Epithelial cell of prostate (primary cell): ENCODE measurements at regions not wholly inside any gene's neighbourhood (a gene's known extent, or its start where the extent isn't known, plus 50 kb on each side); places are given as distances from the start of the nearest gene placed in this dataset.
A peak's percentile ranks its signal among the peaks of the same experiment; 100 is the strongest.

Source experiments
- DNase-seq: peaks from one replicate; pipeline ENCODE4 v3.0.0-alpha.2; 2011; ENCODE audit warnings: low read depth, low spot score
- H3K27ac ChIP-seq: fragments of 450-650 bp; 2 replicates; pipeline ENCODE4 v1.5.1; 2017; ENCODE audit warnings: mild to moderate bottlenecking

DNA sequence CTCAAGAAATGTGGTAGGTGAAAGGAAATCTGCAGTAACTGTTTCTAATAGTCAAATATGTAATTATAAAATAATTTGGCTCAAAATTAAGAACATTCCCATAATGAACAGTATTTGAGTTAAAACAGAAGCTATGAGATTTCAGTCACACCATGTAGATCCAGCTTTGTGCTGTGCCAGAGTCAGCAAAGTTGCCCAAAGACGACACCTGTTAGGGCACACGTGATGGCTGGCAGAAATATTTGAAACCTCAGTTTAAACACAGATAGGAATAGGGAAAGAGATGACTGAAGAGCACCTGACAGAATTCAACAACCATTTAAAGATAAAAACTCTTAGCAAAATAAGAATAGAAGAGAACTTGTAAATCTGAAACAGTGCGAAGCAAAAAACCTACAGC is 129.3 kb downstream of the CD83 start:
- H3K27ac ChIP-seq, result no peak overlapping the region
- no peak for DNase-seq

DNA sequence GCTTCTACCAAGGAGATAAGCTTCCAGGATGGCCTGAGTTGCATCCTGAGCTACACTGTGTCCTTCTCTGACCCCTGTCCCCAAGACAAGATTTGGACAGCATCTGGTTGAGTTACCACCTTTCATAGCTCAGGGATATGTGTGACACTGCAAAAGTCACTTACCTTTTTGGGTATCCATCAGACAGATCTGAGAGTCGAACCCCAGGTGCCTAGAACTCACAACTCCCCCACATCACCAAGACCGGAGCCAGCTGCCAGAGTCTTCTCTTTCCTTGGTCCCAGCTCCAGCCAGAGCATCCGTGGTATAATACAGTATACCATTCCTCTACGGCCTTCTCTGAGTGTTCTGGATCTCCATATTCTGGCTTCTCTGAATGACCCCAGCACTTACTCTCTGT is 133.0 kb downstream of the CD83 start:
- DNase-seq, result no peak
- H3K27ac ChIP-seq, result no peak overlapping the region

DNA sequence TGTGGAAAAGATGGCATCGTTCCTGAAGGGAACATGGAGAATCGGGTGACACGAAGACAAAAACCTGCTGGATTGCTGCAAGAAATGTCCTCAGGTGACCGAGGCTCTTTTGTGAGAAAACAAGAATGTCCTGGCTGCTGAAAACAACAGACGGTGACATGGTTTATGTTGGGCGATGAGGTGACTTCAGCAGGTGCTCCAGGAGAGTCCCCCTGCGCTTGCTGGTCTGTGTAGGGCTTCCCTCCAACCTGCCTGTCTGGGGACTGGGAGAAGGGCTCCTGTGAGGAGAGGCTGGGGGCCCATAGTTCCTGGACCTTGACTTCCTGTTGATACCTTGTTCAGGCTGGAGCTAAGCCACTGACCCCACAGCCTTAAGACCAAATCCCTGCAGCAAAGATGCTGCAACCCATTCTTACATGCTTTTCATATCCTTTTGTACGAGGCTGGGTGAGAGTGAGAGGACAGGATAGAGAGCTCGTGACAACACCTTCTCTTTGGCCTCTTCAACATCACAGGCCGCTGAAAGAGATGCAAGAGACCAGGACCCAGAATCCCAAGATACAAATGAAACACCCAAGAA is 134.8 kb downstream of the CD83 start:
- no peak for DNase-seq
- H3K27ac ChIP-seq, result no peak overlapping the region

DNA sequence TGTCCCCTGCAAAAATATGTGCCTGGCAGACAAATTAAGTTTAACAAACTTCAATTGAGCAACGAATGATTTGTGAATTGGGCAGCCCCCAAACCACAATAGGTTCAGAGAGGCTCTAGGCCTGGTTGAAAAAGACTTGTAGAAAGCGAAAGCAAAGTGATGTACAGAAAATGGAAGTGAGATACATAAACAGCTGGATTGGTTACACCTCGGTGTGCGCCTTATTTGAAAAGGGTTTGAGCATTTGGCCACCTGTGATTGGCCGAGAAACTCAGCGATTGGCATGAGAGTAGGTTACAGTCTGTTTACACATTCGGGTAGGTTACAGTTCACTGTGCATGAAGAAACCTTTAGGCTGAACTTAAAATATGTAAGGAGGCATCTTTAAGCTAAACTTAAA is 136.9 kb downstream of the CD83 start:
- DNase-seq, result no peak
- H3K27ac ChIP-seq, result no peak overlapping the region

DNA sequence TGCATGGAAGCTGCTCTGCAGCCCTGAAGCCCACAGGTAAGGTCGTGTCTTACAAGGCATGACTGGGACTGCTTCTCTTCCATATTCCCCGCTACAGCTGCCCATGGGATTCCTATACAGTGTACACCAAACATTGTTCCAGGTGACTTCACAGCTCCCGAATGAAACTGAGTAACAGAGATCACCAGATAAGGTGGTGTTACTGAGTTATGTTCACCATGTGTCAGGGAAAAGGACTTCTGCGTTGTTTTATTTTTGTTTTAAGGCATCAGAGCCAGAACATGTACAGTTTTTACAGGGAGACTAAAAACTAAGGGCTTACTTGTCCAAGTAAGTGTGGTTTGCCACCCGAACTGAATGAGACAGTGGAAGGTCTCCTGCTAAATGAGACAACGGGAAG is 138.3 kb downstream of the CD83 start:
- no peak for DNase-seq
- no peak overlapping the region for H3K27ac ChIP-seq

DNA sequence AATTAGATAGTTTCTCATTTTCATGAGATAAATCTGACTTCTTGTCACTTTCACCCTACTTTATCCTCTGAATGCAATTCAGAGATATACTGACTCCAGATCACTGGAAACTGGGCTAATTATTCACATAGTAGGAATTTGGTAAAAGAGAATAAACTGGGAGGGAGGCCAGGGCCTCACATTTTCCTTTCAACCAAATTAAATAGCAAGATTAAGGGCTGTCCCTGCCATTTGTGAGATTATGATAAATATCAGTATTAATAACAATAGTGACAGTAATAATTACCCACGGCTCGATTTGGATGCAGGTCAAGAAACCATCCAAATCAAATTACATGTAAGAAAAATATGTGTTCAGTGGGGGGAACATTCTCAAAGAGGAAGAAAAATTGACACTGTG is 140.5 kb downstream of the CD83 start:
- no peak for DNase-seq
- H3K27ac ChIP-seq, result no peak overlapping the region

DNA sequence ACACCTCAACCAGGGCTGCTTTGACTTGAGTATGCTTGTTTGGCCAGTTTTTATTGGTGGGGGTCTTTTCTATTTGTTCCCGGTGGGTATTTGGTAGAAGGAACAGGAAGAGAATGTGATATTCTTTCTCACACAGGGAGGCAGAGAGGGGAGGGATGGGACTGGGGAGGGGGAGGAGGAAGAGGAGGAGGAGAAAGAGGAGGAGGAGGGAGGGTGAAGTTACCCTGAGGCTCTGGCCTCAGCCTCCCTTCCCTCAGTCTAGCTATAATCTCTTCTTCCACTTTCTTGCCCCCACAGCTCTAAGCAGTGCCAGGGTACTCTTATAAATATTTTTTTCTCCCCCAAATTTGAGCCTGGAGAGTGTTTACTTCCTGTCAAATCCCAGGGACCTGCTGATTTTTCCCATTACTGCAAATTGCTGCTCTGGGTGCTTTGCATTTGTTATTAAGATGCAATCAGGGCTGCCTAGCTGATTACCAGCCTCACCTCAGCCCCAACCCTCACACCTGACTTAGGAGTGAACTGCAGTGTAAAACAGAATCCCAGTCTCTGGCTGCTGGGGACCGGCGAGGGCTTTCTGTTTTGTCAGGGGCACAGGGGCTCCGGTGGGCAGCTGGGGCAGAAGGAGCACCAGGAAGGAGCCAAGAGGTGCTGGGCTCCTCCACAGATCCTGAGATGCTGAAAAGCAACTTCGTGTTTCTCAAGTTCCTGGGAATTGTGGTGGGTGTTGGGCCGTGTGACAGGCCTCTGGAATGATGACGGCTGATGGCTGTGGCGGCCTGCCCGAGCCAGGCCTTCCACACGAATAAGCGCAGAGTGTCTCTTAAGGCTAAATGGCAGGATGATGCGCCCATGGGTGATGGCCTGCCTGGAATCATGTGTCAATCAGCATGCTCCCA is 141.4 kb downstream of the CD83 start:
- no peak for DNase-seq
- H3K27ac ChIP-seq, result no peak overlapping the region

DNA sequence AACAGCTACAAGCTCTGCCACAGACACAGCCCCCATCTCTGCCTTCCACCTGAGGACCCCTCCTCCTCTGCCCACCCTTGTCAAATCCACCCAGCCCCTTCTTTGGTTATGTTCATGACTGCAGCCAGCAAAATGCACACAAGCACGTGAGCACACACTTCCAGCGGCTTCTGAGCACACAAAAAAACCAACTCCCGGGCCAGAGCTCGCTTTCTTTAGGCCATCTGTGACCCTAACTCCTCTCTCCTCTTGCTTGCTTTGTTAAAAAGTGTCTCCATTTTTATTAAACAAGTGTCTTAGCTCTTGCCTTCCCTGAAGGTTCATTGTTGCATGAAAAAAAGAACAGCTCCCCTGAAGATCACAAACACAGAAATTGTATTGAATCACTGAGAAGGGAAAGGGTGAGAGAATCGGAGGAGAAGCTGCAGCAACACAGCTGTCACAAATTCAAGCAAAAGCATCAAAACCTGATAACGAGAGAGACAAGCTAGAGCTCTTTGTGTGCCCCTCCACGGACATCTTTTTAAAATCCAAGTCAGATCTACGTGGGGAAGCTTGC is 142.1 kb downstream of the CD83 start:
- DNase-seq, result no peak
- H3K27ac ChIP-seq, result no peak overlapping the region

DNA sequence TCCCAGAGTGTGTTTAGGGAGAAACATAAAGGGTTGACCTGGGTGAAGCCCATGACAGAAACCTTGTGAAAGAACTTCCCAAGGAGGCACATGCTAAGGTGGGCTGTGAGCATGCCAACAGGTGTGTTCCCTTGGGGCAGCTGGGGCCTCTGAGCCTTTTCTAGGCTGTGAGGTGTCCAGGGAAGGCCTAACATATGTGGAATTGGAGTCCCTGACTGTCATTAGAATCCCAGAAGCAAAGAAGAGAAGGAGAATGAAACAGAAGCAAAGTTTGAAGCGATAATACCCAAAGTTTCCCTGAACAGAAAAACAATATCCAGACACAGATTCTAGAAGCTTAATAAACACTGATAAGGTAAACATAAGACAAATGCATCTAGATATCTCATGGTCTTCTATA is 143.3 kb downstream of the CD83 start:
- no peak overlapping the region for H3K27ac ChIP-seq
- no peak for DNase-seq

DNA sequence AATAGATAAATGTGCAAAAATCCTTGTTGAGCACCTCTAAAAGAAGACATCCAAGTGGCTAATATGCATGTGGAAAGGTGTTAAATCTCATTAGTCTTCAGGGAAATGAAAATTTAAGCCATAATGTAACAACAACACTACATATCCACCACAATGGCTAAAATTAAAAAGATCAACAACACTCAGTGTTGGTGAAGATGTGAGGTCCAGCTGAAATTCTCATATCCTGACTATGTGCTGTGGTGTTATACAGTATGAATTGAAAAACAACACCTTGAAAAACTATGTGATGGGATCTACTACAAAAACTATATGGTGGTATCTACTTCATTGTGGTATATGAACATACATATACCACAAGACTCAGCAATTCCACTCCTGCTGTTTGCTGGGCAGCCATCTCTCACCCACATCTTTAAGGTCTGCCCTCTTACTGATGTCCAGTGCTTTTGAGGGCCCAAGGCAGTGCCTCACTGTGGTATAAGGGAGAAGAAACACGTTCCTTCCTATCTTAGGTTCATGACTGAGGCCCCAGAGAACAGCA is 146.4 kb downstream of the CD83 start:
- no peak overlapping the region for H3K27ac ChIP-seq
- DNase-seq, result no peak

DNA sequence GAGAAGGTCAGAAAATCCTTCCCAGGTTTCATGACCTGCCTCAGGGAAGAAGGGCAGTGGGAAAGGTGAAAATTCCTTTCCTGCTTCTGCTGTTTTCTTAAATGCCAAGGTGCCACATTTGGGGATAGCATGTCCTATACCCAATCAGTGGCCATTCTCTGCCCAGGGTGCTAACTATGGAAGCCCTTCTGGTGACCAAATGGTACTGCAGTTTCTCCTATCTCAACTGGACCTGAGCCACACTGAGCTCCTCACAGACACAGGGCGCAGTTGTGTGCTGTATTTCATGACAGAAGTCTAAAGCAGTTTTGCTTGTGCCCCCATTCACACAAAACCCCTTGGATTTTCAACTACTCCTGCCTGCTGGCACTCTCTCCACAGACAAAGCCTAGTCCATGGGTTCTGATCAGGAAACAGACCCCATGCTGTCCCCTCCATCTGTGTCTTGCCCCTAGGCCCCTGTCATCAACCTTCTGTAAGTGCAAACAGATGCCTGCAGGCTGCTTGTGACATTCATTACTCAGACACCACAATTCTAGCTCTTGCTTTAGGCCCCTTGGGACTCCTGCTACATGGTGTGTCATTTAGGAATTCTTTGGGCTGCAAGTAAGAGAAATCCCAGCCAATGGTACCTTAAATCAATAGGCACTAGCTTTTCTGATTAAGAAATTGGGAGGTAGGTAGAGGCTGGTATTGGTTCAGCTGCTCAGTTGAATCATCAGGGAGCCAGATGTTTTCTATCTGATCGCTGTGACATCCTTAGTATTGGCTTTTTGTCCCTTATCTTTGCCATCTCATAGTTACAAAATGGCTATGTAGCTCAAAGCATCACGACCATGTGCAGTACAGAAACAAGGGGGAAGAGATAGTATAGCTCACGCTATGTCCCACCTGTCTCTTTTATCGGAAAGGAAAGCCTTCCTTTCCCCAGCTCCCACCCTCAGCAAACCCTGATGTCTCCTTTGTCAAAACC is 147.8 kb downstream of the CD83 start:
- no peak for DNase-seq
- H3K27ac ChIP-seq, result no peak overlapping the region

DNA sequence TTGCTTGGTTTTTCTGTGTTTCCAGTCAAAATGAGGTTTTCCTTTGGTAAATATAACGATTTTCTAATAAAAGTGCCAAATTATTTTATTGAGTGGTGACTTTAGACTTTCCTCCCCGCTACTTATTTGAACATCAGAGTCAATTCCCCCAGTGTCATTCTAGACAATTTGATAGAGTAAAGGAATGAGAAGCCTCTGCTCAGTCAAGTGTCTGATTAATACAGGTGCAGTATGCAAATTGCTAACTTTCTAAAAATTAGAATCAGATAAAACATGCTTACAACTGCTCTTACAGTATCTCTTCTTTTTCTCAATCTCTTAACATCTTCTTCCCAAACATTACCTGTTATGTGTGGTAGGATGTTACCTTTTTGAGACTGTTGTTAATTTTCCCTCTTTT is 148.7 kb downstream of the CD83 start:
- no peak for DNase-seq
- no peak overlapping the region for H3K27ac ChIP-seq

DNA sequence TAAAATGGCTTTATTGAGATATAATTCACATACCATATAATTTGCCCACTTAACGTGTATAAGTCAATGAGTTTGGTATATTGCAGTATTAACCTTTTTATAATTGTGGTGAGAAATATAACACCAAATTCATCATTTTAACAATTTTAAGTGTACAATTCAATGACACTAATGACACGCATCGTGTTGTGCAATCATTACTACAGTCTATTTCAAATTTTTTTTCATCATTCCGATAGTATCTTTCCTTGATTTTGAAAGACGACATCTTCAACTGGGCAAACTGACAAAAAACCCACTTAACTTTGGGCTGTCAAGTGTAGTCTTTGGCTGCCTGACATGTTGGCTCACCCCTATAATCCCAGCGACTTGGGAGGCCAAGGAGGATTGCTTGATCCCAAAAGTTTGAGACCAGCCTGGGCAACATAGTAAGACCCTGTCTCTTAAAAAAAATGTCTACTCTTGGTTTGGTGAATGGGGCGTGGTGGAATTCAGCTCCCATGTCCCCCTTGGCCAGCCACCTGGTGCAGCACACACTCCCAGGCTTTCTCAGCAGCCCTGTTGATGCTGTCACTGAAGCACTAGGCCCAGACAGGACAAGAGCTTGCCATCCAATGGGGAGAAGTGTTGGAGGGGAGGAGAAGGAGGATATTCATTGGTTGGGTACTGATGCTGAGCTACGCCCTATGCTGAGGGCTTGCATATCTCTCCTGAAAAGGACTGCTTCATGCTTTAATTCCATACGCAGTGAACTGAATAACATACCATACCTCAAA is 150.5 kb downstream of the CD83 start:
- DNase-seq, result no peak
- no peak overlapping the region for H3K27ac ChIP-seq

DNA sequence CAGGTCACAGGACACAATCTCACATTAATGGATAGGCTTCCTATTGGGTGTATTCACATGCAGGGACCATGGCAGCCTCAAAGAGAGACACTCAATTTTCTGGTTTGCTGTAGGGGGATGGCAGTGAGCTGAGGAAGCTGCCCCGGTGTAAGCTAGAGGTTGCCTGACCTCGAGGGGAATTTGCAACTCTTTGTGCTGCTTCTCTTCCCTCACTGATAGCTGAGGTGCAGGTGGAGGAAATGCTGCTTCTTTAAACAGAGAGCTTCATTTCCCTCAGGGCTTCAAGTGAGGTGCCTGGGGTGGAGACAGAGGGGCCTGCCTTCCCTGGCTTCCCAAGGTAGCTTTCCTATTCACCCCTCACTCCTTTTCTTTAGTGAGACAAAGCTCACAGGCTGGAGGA is 151.9 kb downstream of the CD83 start:
- H3K27ac ChIP-seq, result no peak overlapping the region
- no peak for DNase-seq

DNA sequence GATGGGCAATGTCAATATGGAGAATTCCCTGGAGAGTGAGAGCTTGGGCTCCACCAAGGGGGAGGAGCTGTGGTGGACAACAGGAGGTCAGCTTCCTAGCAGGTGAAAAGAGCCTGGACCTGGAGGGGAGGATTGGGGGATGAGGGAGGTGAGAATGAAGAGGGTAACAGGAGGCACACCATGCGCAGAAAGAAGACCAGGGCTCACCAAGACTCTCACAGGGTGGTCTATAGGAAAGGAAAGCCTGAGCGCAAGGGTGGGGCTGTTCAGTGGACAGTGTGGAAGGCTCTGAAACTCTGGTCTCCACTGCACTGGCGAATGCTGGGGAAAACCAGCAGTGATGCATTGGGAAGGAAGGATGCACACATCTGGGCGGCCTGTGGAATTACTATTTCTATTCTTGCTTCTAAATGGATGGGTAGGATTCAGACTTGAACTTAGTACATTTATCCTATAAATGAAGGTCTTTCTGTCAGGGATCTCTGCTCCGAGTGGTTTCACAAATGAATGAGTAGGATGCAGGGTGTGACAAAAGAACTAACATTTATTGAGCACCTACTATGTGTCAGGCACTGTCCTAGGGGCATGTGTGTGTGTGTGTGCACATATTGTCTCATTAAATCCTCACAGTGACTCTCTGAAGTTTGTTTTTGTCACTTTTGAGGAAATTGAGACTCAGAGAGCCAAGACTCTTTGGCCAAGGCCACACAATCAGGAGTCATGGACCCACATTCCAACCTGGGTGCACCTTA is 152.7 kb downstream of the CD83 start:
- peak overlapping the region; percentile 99 for H3K27ac ChIP-seq
- no peak for DNase-seq

DNA sequence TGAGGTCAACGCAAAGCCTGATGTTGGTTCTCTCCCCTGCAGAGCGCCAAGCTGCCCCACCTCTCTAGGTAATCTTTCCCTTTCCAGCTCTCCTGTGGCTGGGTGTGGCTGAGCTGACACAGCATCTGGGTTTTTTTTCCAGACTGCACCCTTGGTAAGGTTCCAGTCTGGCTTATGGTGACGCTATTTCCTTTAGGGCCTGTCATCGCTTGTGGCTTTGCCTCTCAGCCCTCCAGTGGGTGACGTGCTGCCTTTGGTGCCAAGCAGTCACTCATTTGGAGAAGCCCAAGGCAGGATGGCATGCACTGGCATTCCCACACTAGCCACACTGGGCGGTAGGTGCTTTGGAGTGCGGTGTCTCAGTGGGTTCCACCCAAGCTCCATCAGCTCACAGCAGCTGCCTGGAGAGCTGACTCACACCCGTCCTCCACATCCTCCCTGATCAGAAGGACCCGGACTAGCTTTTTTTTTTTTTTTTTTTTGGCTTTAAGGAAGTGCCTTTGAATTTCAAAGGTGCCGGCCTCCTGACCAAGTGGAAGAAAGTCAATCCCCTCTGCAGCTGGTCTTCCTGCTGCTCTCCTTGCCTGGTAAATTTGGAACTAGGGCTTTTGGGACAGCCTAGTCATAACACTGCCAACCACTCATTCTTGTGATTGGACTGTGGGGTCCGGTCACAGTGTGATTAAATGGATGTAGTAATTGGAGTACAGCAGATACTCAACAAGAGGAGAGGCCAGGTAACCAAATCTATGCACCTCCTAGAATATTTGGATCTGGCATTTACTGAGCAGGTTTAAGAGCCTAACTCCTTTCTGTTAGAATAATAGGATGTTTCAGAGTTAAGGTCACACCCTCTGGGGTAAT is 153.6 kb downstream of the CD83 start:
- peak overlapping the region; percentile 99 for H3K27ac ChIP-seq
- DNase-seq, result peak; percentile 100

DNA sequence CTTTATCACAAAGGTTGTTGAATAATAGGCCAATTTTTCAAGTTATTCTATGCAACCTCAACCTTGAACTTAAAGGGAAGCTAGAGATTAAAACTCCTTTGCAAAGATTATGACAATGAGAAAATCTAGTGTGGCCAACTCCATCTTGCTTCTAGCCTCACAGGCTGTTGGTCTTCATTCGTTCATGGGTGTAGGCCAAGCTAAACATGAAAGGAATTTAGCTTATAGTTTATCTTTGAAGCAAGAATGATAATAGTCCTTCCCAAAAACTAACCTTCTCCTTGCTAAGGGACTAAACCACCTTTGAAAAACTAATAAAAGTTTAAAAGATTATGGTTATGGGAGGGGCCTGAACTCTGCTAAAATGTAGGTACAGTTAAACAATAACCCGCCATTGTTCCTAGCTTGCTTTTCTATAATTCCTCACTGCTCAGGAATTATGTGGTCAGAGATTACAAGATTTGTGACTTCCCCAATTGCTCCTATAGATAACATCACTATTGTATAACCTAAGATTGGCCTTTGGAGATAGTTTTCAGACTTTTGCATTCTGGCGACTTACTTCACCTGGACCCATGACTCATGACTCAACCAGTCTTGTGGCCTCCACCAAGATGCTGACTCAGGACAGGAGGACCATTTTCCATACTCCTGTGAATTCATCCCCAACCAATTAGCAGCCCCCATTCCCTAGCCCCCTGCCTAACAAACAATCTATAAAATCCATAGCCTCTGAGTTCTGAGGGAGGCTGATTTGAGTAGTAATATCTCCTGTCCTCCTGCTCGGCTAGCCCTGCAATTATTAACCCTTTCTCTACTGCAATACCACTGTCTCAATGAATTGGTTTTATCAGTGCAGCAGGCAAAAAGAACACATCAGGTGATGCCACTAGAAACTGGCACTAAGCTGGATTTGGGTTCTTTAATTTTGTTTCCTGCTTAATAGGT is 154.5 kb downstream of the CD83 start:
- H3K27ac ChIP-seq, result peak overlapping the region; percentile 99
- peak; percentile 90 for DNase-seq
